ENCODE measurements at regions not wholly inside any gene's neighbourhood (a gene's known extent, or its start where the extent isn't known, plus 50 kb on each side); places are given as distances from the start of the nearest gene placed in this dataset.

DNA sequence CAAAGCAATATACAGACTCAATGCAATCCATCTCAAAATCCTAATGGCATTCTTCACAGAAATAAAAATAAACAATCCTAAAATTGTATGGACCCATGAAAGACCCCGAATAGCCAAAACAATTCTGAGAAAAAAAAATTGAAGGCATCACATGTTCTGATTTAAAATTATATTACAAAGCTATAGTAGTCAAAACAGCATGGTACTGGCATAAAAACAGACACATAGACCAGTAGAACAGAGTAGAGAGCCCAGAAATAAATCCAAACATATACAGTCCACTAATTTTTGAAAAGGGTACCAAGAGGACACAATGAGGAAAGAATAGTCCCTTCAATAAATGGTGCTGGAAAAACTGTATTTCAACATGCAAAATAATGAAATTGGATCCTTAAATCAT, 70.4 kb upstream of the THRB start:
- TF ChIP-seq MTA2 (IDR thresholded peaks at IDR 0.05; ENCODE audit: low read depth) (no peak), MXI1 (IDR thresholded peaks at IDR 0.05; ENCODE audit: low read depth, low read length) (no peak), CHD4 (IDR thresholded peaks at IDR 0.05) (no peak), ZNF384 (IDR thresholded peaks at IDR 0.05; ENCODE audit: borderline replicate concordance, low read depth, low read length) (no peak), YY1 (IDR thresholded peaks at IDR 0.05; ENCODE audit: low read depth, low read length) (no peak)
- TF ChIP-seq, protein P1, sequence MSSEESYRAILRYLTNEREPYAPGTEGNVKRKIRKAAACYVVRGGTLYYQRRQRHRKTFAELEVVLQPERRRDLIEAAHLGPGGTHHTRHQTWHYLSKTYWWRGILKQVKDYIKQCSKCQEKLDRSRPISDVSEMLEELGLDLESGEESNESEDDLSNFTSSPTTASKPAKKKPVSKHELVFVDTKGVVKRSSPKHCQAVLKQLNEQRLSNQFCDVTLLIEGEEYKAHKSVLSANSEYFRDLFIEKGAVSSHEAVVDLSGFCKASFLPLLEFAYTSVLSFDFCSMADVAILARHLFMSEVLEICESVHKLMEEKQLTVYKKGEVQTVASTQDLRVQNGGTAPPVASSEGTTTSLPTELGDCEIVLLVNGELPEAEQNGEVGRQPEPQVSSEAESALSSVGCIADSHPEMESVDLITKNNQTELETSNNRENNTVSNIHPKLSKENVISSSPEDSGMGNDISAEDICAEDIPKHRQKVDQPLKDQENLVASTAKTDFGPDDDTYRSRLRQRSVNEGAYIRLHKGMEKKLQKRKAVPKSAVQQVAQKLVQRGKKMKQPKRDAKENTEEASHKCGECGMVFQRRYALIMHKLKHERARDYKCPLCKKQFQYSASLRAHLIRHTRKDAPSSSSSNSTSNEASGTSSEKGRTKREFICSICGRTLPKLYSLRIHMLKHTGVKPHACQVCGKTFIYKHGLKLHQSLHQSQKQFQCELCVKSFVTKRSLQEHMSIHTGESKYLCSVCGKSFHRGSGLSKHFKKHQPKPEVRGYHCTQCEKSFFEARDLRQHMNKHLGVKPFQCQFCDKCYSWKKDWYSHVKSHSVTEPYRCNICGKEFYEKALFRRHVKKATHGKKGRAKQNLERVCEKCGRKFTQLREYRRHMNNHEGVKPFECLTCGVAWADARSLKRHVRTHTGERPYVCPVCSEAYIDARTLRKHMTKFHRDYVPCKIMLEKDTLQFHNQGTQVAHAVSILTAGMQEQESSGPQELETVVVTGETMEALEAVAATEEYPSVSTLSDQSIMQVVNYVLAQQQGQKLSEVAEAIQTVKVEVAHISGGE (CRISPR knock-in tag; IDR thresholded peaks at IDR 0.05) = no peak

All from GM12878 (cell line).